ENCODE measurements at regions not wholly inside any gene's neighbourhood (a gene's known extent, or its start where the extent isn't known, plus 50 kb on each side); places are given as distances from the start of the nearest gene placed in this dataset.

DNA sequence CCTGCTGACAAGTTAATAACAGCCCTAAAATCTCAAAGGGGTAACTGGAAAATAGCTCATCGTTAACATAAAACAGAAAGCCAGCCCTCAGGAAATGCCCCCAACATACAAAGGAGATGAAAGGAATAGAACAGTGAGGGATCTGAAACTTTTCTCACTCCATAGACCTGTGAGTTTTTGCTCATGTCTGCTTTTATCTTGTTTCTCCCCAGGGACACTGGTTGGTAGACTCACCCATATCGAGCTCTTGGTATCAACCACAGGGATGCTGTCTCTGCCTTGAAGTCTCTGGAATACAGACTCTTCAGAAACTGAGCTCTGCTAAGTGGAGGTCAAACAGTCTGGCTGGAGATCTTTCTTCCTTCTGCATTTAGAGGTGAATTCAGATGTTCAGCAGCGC is 77.4 kb upstream of the CAMK1G start:
- WGBS, 2 donors (ENCODE audit: low coverage in 1 of 2), result 72 to 83% methylated on average over 2 to 3 of the region's 3 CpGs
- no peak overlapping the region for H3K4me3 ChIP-seq

DNA sequence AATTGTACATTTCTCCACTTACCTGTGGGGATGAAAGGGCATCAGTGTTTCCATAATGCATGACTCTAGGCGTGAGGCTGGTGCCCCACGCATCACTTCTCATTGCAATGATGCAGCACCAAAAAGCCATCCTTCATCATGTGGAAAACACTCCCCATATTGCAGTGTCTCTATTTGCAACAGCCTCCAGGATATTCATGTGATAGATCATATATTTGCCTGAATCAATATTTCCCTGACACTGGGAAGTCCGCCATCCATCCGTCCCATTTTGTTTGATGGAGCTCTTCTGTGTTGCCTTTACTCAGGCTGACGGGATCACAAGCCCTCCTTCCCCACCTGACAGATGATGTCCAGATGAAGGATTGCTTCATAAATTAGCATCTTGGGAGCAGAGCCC is 74.5 kb upstream of the CAMK1G start:
- intact Hi-C loops (cut with DNase I; ENCODE audit: low total_unique reads), result no loop called here
- TF ChIP-seq EP300 (IDR thresholded peaks at IDR 0.05; ENCODE audit: low read depth) (no peak), POLR2A (IDR thresholded peaks at IDR 0.05) (no peak), POLR2AphosphoS5 (IDR thresholded peaks at IDR 0.05) (no peak)
- TF ChIP-seq, protein P1, sequence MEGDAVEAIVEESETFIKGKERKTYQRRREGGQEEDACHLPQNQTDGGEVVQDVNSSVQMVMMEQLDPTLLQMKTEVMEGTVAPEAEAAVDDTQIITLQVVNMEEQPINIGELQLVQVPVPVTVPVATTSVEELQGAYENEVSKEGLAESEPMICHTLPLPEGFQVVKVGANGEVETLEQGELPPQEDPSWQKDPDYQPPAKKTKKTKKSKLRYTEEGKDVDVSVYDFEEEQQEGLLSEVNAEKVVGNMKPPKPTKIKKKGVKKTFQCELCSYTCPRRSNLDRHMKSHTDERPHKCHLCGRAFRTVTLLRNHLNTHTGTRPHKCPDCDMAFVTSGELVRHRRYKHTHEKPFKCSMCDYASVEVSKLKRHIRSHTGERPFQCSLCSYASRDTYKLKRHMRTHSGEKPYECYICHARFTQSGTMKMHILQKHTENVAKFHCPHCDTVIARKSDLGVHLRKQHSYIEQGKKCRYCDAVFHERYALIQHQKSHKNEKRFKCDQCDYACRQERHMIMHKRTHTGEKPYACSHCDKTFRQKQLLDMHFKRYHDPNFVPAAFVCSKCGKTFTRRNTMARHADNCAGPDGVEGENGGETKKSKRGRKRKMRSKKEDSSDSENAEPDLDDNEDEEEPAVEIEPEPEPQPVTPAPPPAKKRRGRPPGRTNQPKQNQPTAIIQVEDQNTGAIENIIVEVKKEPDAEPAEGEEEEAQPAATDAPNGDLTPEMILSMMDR (IDR thresholded peaks at IDR 0.05), result no peak
- Histone ChIP-seq H3K4me3 (no peak overlapping the region), H3K9me3 (no peaks in the 10 kb centered on the region), H3K27ac (no peak overlapping the region), H3K27me3 (no peaks in the 10 kb centered on the region), H3K4me1 (no peaks in the 10 kb centered on the region), H3K36me3 (no peaks in the 10 kb centered on the region)
- in situ Hi-C loops (cut with MboI; ENCODE audit: low pct_ligation_motif_present in 1 of 4, low pct_unique_long_range_greater_than_20kb in 1 of 4, low sequenced_read_pairs in 3 of 4), result no loop called here
- DNase-seq, result no peak
- WGBS, 2 donors (ENCODE audit: low coverage in 1 of 2), result 91 to 92% methylated on average over 2 to 5 of the region's 5 CpGs

More for the DNA sequence above, 77.4 kb upstream of the CAMK1G start:
- Histone ChIP-seq H3K9me3 (no peaks in the 10 kb centered on the region), H3K36me3 (no peaks in the 10 kb centered on the region), H3K27me3 (no peaks in the 10 kb centered on the region), H3K27ac (no peak overlapping the region), H3K4me1 (no peaks in the 10 kb centered on the region)
- no peak for DNase-seq
- TF ChIP-seq, protein P1 (IDR thresholded peaks at IDR 0.05), result no peak
- no peak for TF ChIP-seq POLR2A (IDR thresholded peaks at IDR 0.05)
- no peak for TF ChIP-seq POLR2AphosphoS5 (IDR thresholded peaks at IDR 0.05)
- TF ChIP-seq EP300 (IDR thresholded peaks at IDR 0.05; ENCODE audit: low read depth), result no peak
- intact Hi-C loops (cut with DNase I; ENCODE audit: low total_unique reads) (no loop called here), in situ Hi-C loops (cut with MboI; ENCODE audit: low pct_ligation_motif_present in 1 of 4, low pct_unique_long_range_greater_than_20kb in 1 of 4, low sequenced_read_pairs in 3 of 4) (no loop called here)

DNA sequence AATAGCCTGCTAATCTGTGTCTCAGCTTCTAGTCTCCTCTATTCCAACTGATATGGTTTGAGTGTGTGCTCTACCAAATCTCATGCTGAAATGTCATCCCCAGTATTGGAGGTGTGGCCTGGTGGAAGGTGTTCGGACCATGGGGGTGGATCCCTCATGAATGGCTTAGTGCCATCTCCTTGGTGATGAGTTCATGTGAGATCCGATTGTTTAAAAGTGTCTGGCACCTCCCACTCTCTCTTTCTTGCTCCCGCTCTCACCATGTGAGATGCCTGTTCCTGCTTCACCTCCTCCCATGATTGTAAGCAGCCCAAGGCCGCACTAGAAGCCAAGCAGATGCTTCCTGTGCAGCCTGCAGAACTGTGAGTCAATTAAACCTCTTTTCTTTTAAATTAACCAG is 73.5 kb upstream of the CAMK1G start:
- Histone ChIP-seq H3K4me3 (no peak overlapping the region), H3K27ac (no peak overlapping the region), H3K27me3 (no peaks in the 10 kb centered on the region), H3K4me1 (no peaks in the 10 kb centered on the region), H3K36me3 (no peaks in the 10 kb centered on the region), H3K9me3 (no peaks in the 10 kb centered on the region)
- DNase-seq, result no peak
- in situ Hi-C loops (cut with MboI; ENCODE audit: low pct_ligation_motif_present in 1 of 4, low pct_unique_long_range_greater_than_20kb in 1 of 4, low sequenced_read_pairs in 3 of 4), result no loop called here
- intact Hi-C loops (cut with DNase I; ENCODE audit: low total_unique reads), result no loop called here
- TF ChIP-seq POLR2AphosphoS5 (IDR thresholded peaks at IDR 0.05) (no peak), EP300 (IDR thresholded peaks at IDR 0.05; ENCODE audit: low read depth) (no peak), POLR2A (IDR thresholded peaks at IDR 0.05) (no peak)
- TF ChIP-seq, protein P1 (IDR thresholded peaks at IDR 0.05), result no peak
- WGBS, 2 donors (ENCODE audit: low coverage in 1 of 2), result 68% methylated on average over 4 of the region's 4 CpGs; no CpG with 5 or more reads in 1 of the 2 donors

DNA sequence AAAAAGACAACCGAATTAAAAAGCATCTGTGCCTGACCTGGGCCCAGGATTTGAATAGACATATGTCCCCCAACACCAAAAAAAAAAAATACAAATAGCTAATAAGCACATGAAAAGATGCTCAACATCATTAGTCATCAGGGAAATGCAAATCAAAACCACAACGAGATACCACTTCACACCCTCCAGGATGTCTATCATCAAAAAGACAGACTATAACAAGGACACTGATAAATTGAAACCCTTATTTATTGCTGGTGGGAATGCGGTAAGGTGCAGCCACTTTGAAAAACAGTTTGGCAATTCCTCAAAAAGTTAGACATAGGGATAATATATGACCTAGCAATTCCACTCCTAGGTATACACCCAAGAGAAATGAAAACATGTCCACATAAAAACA is 72.3 kb upstream of the CAMK1G start:
- TF ChIP-seq EP300 (IDR thresholded peaks at IDR 0.05; ENCODE audit: low read depth), result no peak
- TF ChIP-seq, protein P1 (IDR thresholded peaks at IDR 0.05), result no peak
- no peak for TF ChIP-seq POLR2A (IDR thresholded peaks at IDR 0.05)
- TF ChIP-seq POLR2AphosphoS5 (IDR thresholded peaks at IDR 0.05), result no peak
- Histone ChIP-seq H3K36me3 (no peaks in the 10 kb centered on the region), H3K4me3 (no peak overlapping the region), H3K27ac (no peak overlapping the region), H3K4me1 (no peaks in the 10 kb centered on the region), H3K9me3 (no peaks in the 10 kb centered on the region), H3K27me3 (no peaks in the 10 kb centered on the region)
- no peak for DNase-seq
- WGBS, 2 donors (ENCODE audit: low coverage in 1 of 2), result 39 to 48% methylated on average over 3 of the region's 3 CpGs
- in situ Hi-C loops (cut with MboI; ENCODE audit: low pct_ligation_motif_present in 1 of 4, low pct_unique_long_range_greater_than_20kb in 1 of 4, low sequenced_read_pairs in 3 of 4), result no loop called here
- intact Hi-C loops (cut with DNase I; ENCODE audit: low total_unique reads), result no loop called here
